HG02981 (cell line): ENCODE measurements at regions not wholly inside any gene's neighbourhood (a gene's known extent, or its start where the extent isn't known, plus 50 kb on each side); places are given as distances from the start of the nearest gene placed in this dataset.

ENCODE experiments used
- ATAC-seq: cut with Tn5 transposase; IDR thresholded peaks from one replicate; pipeline ENCODE4 v1.9.1; 2021; ENCODE audit warnings: mild to moderate bottlenecking, moderate library complexity; ENCODE audit not compliant: unreplicated experiment

DNA sequence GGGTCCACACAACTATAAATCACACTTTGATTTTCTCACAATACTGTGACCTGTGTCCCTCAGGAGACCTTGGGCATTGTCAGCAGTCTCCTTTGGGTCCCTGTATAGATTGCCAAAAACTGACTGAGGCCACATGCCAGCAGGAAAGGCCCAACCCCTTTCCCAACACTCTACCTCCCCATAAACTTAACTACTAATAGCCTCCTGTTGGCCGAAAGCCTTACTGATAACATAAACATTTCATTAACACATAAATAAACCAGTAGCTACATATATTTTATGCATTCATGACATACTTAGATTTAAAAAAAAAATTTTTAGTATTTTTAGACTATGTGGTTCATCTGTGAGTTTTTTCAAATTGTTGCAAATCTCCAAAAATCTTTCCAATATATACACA lies 153.5 kb downstream of the ARL4C start:
- ATAC-seq: no peak

GRCh38 chr2:234341306-234341985 lies 155.4 kb downstream of the ARL4C start:
- ATAC-seq: no peak

DNA sequence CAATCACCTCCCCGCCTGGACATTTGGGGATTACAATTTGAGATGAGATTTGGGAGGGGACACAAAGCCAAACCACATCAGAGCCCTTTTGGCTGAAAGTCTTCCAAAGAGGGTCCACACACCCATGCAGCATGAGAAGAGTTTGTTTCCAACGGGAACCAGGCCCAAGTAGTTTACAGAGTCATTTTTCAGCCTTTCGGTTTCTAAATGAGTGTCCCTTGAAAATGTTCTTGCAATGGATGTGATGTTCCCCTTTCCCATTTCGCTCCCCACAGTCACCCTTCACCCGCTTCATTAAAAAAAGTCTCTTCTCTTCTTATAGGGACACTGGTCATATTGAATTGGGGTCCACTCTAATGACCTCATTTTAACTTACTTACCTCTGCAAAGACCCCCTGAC lies 157.4 kb downstream of the ARL4C start:
- ATAC-seq: no peak

- no peak for ATAC-seq
These were observed 157.9 kb downstream of the ARL4C start for GRCh38 chr2:234339011-234339410.

- ATAC-seq: no peak
These were observed 161.1 kb downstream of the ARL4C start for GRCh38 chr2:234335661-234336228.

GRCh38 chr2:234334756-234335155 lies 162.1 kb downstream of the ARL4C start:
- no peak for ATAC-seq

DNA sequence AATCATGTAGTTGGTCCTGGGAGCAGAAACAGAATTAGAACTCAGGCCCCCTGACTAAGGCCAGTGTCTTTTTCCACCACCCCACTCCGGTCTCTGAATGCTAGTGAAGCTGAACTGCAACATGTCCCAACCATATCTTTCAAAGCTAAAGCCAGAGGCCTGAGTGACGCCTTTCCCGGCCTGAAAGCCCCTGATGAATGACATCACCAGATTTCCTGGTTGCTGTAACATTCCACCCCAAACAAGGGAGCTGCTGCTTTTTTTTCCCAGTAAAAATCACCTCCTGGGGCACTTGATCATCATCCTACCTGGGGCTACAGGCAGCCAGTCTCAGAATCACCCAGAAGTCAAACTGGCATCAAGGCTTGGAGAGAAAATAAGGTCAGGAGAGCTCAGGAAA lies 162.7 kb downstream of the ARL4C start:
- ATAC-seq: no peak

- ATAC-seq: no peak
These were observed 163.4 kb downstream of the ARL4C start for GRCh38 chr2:234333168-234334130.

DNA sequence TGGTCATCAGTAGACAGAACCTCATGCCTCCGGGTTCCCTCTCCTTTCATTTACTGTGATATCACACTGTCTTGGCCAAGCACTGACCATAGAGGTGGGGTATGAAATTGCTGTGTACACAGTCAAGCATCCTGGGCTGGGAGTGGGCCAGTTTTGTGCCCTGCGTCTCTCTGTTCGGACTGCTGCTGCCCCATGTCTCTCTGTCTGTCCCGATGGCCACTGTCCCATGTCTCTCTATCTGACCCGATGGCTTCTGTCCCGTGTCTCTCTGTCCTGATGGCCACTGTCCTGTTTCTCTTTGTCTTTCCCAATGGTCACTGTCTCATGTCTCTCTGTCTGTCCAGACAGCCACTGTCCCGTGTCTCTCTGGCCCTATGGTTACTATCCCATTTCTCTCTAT lies 164.9 kb downstream of the ARL4C start:
- no peak for ATAC-seq

GRCh38 chr2:234331566-234331965 lies 165.3 kb downstream of the ARL4C start:
- no peak for ATAC-seq

GRCh38 chr2:234330902-234331301 lies 166.0 kb downstream of the ARL4C start:
- no peak for ATAC-seq

GRCh38 chr2:234329202-234329960 lies 167.5 kb downstream of the ARL4C start:
- no peak for ATAC-seq

- no peak for ATAC-seq
These were observed 168.4 kb downstream of the ARL4C start for GRCh38 chr2:234328444-234328990.

- ATAC-seq: no peak
These were observed 170.2 kb downstream of the ARL4C start for GRCh38 chr2:234326694-234327093.

DNA sequence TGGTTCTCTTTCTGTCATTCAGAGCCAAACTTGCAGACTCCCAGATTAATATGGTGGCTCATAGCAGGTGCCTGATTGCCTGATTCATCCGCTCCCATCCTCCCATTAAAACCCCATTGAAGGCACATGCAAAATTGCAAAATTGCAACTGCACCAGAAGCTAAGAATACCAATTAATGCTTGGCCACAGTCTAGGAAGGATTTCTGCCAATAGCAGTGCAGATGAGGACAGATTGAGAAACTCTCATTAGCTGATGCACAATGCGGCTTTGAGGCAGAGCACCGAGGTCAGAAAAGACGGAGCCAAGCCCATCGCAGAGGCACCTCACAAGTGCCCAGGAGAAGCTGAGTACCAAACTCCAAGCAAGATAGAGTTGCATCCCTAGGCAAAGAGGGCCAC lies 172.8 kb downstream of the ARL4C start:
- no peak for ATAC-seq

DNA sequence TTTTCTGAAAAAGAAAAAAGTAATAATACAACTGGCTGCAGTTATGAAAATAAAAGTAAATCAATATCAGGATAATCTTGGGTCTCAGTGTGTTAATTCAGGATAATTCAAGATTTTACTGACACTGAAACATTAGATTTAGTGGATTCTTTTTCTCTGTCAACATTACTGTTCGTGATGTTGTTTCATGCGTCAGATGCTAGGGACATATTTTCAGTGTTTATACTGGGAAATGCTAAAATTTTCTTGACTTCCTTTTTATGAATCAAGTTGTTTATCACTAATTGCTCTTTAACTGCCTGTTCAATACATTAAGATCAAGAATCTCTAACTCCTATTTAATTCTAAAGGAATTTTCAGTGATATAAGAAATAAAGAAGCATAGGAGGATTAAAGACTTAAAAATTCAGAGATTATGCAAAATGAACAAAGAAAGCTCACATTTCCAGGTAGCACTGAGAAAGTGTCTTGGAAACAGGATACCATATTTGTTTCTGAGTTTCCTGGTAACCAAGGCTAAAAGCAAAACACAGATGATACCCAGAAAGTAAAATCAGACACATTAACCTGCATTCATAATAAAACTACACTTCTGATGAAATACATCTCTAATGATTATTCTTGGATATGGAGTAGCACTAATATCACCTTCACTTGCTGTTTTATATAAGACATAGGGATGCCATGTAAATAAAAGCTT lies 174.0 kb downstream of the ARL4C start:
- no peak for ATAC-seq

GRCh38 chr2:234320066-234320465 lies 176.8 kb downstream of the ARL4C start:
- ATAC-seq: no peak

DNA sequence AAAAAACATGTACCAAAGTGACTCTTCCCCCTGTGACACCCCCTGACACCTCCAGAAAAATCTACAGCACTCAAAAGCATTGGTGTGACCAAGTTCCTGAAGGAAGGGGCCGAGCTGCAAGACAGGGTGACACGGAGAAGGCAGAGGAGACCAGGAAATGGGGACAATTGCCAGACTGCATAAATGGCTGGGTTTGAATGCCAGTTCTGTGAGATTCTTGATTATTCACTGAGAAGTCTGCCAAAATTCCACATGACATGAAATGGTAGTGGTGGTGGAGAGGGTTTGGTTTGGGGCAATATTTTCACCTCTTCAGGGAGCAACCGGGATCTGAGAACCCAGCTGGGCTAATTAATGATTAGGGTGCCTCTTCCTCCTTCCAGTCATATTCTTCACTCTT lies 178.5 kb downstream of the ARL4C start:
- ATAC-seq: no peak

GRCh38 chr2:234313558-234313957 lies 183.3 kb downstream of the ARL4C start:
- no peak for ATAC-seq

DNA sequence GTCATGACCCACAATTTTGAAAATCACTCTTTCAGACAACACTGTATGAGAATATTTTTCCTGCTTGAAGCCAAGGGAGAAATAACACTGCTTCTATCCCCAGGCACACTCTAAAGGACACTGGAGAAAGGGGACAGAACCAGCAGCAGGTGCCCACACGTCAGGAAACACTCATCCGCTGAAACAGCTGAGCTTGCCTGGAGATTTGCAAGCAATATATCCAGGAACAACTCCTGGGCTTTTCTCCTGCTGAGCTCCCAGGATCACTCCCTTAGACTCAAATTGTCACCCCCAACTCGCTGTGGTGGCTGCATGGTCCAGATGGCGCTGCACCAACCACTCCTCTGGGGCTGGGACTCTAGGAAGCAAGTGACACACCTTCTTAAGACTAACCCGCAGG lies 186.7 kb downstream of the ARL4C start:
- no peak for ATAC-seq
